Subcutaneous abdominal adipose tissue (tissue), 5 donors: ENCODE measurements at regions not wholly inside any gene's neighbourhood (a gene's known extent, or its start where the extent isn't known, plus 50 kb on each side); places are given as distances from the start of the nearest gene placed in this dataset.
"Not testable (repeated sequence)": the region's sequence is repeated elsewhere in the genome, so short reads cannot be mapped to it uniquely, and the experiment has no call there.

ENCODE experiments used
- H3K27ac ChIP-seq: one replicate; pipeline ENCODE4 v1.7.0; 2013; ENCODE audit warnings: low read depth, mild to moderate bottlenecking, inconsistent platforms, low read length, moderate library complexity
- H3K27me3 ChIP-seq, 5 donors: one replicate each; pipeline ENCODE4 v1.7.0; 2013; ENCODE audit warnings: low read length in 5 of 5, inconsistent platforms in 1 of 5; ENCODE audit not compliant: control insufficient read depth in 5 of 5, insufficient read depth in 4 of 5
- H3K36me3 ChIP-seq, 5 donors: one replicate each; pipeline ENCODE4 v1.7.0; 2013; ENCODE audit warnings: low read length in 5 of 5; ENCODE audit not compliant: control insufficient read depth in 5 of 5, insufficient read depth in 5 of 5
- H3K4me1 ChIP-seq, 5 donors: one replicate each; pipeline ENCODE4 v1.7.0; 2013; ENCODE audit warnings: low read length in 5 of 5, mild to moderate bottlenecking in 3 of 5, moderate library complexity in 1 of 5; ENCODE audit not compliant: control insufficient read depth in 5 of 5, insufficient read depth in 5 of 5
- H3K4me3 ChIP-seq, 5 donors: one replicate each; pipeline ENCODE4 v1.7.0; 2013; ENCODE audit warnings: low read length in 5 of 5, low read depth in 1 of 5
- H3K9ac ChIP-seq, 5 donors: one replicate each; pipeline ENCODE4 v1.7.0; 2013; ENCODE audit warnings: low read length in 5 of 5, mild to moderate bottlenecking in 4 of 5, moderate library complexity in 3 of 5
- H3K9me3 ChIP-seq, 5 donors: one replicate each; pipeline ENCODE4 v1.7.0; 2013; ENCODE audit warnings: low read length in 5 of 5; ENCODE audit not compliant: control insufficient read depth in 5 of 5
- donor health status: healthy.
- donor health status: healthy.
- donor health status: healthy.
- donor health status: healthy.
- donor health status: healthy.

DNA sequence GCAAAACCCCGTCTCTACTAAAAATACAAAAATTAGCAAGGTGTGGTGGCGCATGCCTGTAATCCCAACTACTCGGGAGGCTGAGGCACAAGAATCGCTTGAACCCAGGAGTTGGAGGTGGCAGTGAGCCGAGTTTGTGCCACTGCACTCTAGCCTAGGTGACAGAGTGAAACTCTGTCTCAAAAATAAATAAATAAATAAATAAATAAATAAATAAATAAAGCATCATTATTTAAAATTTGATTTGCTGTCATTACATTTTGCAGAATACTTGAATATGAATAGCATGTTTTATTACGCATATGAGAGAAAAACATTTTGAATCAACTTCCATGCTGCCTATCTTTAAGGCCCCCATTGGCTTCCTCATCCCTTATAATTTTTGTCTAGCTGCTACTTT, 53.4 kb upstream of the MED14 start:
- not testable (repeated sequence) for H3K4me3 ChIP-seq, H3K4me1 ChIP-seq, H3K9ac ChIP-seq, H3K9me3 ChIP-seq, H3K36me3 ChIP-seq, H3K27ac ChIP-seq
- H3K27me3 ChIP-seq, result peaks cover 5 to 23% (median 14%) of the 10 kb centered on the region in 5 donors

DNA sequence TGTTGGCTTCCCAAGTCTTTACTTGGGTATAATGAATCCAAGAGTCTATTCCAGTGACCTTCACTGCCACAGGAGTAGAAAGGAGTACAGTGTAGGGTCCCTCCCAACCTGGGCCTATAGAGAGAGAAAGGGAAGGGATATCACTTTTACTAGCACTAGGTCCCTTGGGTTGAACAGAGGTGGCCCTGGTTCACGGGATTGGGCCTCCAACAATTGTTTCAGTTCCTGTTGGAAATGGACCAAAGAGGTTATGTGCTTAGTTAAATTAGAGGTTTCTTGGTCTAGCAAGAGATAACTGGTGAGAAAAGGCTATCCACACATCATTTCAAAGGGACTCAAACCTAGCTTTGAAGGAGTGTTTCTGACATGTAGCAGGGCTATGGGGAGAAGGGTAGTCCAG, 57.1 kb upstream of the MED14 start:
- H3K27me3 ChIP-seq, result peaks cover 5 to 21% (median 10%) of the 10 kb centered on the region in 5 donors
- no peak overlapping the region for H3K4me3 ChIP-seq
- no peaks in the 10 kb centered on the region for H3K9me3 ChIP-seq
- peaks cover 0 to 7% (median 3%) of the 10 kb centered on the region in 5 donors for H3K4me1 ChIP-seq
- no peak overlapping the region for H3K9ac ChIP-seq
- no peak overlapping the region for H3K27ac ChIP-seq
- H3K36me3 ChIP-seq, result no peaks in the 10 kb centered on the region

DNA sequence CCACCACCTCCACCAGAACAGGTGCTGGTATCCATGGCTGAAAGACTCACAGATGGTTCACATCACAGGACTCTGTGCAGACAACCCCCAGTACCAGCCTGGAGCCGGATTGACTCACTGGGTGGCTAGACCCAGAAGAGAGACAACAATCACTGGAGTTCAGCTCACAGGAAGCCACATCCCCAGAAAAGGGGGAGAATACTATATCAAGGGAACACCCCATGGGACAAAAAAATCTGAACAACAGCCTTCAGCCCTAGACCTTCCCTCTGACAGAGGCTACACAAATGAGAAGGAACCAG, 59.4 kb upstream of the MED14 start:
- H3K4me1 ChIP-seq, H3K27ac ChIP-seq, H3K9ac ChIP-seq, H3K36me3 ChIP-seq, H3K9me3 ChIP-seq, H3K4me3 ChIP-seq: not testable (repeated sequence)
- peaks cover 5 to 21% (median 10%) of the 10 kb centered on the region in 5 donors for H3K27me3 ChIP-seq

DNA sequence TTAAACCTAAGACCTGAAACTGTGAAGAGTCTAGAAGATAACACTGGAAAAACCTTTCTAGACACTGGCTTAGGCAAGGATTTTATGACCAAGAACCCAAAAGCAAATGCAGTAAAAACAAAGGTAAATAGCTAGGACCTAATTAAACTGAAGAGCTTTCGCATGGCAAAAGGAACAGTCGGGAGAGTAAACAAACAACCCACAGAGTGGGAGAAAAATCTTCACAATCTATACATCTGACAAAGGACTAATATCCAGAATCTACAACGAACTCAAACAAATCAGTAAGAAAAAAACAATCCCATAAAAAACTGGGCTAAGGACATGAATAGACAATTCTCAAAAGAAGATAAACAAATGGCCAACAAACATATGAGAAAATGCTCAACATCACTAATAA, 64.4 kb upstream of the MED14 start:
- H3K27me3 ChIP-seq, result peaks cover 0 to 16% (median 5%) of the 10 kb centered on the region in 5 donors
- not testable (repeated sequence) for H3K4me3 ChIP-seq, H3K4me1 ChIP-seq, H3K9me3 ChIP-seq, H3K36me3 ChIP-seq, H3K27ac ChIP-seq, H3K9ac ChIP-seq

DNA sequence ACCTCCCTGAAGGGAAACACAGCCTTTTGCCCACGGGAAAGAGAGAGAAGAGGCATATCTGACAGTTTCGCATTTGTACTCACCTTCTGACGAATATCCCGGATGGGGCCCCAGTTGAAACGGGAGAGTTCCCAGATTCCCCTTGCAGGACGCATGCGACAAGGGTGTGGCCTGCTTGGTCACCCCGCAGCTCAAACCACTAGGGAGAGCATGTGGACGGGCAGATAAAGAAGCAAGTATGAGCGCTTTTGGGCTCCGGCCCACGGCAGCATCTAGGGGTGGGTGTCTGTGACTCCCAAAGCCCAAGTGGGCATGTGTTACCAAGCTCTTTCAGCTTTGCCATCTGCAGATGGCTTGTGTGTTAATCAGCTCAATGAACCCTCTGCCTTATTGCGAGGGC, 70.1 kb upstream of the MED14 start:
- Histone ChIP-seq H3K9ac (no peak overlapping the region), H3K4me1 (peaks cover 0 to 6% (median 0%) of the 10 kb centered on the region in 5 donors), H3K27ac (no peak overlapping the region), H3K36me3 (no peaks in the 10 kb centered on the region), H3K27me3 (peaks cover 0 to 27% (median 11%) of the 10 kb centered on the region in 5 donors), H3K9me3 (peaks cover 0 to 8% (median 0%) of the 10 kb centered on the region in 5 donors), H3K4me3 (no peak overlapping the region)

DNA sequence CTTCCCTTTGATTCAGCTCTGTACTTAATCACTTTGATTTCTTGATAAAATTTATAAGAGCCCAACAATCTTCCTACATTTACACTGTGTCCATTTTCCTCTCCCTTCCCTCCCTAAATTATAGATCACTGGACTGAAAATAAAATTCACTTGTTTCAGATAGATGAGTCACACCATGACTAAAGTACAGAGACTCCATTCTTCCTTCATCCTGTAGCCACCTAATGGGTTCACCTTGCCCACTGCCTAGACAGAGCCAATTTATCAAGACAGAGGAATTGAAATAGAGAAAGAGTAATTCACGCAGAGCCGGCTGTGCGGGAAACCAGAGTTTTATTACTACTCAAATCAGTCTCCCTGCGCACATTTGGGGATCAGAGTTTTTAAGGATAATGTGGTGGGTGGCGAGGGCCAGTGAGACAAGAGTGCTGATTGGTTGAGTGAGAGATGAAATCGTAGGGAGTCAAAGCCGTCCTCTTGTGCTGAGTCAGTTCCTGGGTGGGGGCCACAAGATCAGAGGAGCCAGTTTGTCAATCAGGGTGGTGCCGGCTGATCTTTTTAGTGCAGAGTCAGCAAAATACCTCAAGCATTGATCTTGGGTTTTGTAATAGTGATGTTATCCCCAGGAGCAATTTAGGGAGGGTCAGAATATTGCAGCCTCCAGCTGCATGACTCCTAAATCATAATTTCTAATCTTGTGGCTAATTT, 71.3 kb upstream of the MED14 start:
- no peak overlapping the region for H3K4me3 ChIP-seq

DNA sequence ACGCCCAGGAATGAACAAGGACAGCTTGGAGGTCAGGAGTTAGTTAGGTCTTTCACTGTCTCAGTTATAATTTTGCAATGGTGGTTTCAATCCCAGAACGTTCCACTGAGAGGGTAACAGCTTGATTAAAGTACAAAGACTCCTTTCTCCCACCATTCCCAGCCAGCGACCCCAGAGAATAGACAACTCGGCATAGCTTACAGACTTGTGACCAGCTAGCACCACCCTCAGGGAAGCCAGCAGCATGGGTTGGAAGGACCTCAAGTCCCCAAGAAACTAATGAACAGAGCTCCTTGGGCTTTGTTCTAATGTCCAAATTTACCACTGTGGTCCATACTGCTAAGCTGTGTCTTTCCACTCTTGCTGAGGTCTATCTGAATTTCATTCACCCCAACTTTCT, 72.0 kb upstream of the MED14 start:
- Histone ChIP-seq H3K27ac (no peak overlapping the region), H3K9me3 (peaks cover 0 to 8% (median 0%) of the 10 kb centered on the region in 5 donors), H3K4me1 (peaks cover 0 to 6% (median 0%) of the 10 kb centered on the region in 5 donors), H3K9ac (no peak overlapping the region), H3K36me3 (no peaks in the 10 kb centered on the region), H3K4me3 (no peak overlapping the region), H3K27me3 (peaks cover 0 to 26% (median 8%) of the 10 kb centered on the region in 5 donors)

More for the DNA sequence above, 71.3 kb upstream of the MED14 start:
- Histone ChIP-seq H3K27ac (no peak overlapping the region), H3K36me3 (no peaks in the 10 kb centered on the region), H3K27me3 (peaks cover 0 to 27% (median 9%) of the 10 kb centered on the region in 5 donors), H3K9ac (no peak overlapping the region), H3K9me3 (peaks cover 0 to 8% (median 0%) of the 10 kb centered on the region in 5 donors), H3K4me1 (peaks cover 0 to 6% (median 0%) of the 10 kb centered on the region in 5 donors)

DNA sequence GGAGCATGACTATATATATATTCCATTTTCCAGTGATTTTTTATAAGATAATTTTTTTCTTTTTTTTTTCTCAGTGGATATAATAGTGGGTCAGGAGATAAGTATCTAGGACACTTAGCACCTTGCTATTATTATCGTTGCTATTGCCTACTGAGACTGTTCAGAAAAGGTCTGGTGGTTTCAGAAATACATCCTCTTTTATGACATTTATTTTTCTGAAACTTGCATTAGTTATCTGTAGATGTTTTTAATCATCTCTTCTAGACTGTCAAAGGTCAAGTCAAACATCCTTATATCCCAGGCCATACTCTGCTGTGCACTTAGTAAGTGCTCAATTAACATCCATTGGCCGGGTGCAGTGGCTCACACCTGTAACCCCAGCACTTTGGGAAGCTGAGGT, 72.9 kb upstream of the MED14 start:
- Histone ChIP-seq H3K4me3 (no peak overlapping the region), H3K4me1 (peaks cover 0 to 6% (median 0%) of the 10 kb centered on the region in 5 donors), H3K27me3 (peaks cover 0 to 21% (median 8%) of the 10 kb centered on the region in 5 donors), H3K27ac (no peak overlapping the region), H3K9me3 (peaks cover 0 to 8% (median 0%) of the 10 kb centered on the region in 5 donors), H3K36me3 (no peaks in the 10 kb centered on the region), H3K9ac (no peak overlapping the region)

DNA sequence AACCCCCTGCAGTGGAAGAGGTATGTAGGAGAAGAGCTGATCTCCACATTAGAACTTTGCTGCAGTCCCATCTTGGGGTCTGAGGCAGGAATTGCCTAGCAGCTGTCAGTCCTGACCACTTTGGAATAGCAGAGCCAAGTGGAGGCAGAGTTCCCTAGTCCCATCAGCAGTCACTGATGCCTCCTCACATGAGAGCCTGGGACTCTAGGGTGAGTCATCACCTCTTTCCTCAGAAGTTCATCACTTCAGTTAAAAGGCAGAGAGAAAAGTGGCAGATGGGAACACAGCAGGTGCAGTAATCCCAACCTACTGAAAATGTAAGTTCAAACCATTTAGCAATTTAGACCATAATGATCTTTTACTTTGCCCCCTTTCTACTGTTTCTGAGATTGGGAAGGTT, 73.9 kb upstream of the MED14 start:
- H3K9me3 ChIP-seq, result peaks cover 0 to 8% (median 0%) of the 10 kb centered on the region in 5 donors

DNA sequence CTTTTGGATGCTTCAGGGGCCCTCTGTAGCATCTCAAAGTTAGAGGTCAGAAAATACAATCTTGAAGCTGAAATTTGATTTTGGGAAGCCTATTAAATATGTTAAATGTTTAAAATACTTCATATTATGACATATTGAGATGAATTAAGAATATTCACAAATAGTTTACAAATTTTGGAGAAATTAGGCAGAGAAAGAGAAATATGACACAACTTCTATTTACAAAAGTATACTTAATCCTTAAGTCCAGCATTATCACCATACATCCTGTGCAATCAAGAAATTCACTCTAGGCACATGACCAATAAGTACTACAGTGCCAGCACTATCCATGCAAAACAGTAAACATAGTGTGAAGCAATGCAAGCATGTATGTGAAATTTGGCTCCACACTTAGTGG, 79.7 kb upstream of the MED14 start:
- not testable (repeated sequence) for H3K4me3 ChIP-seq, H3K9me3 ChIP-seq, H3K4me1 ChIP-seq, H3K27me3 ChIP-seq, H3K9ac ChIP-seq, H3K27ac ChIP-seq, H3K36me3 ChIP-seq

More for the DNA sequence above, 73.9 kb upstream of the MED14 start:
- no peak overlapping the region for H3K27ac ChIP-seq
- H3K4me1 ChIP-seq, result peaks cover 0 to 6% (median 0%) of the 10 kb centered on the region in 5 donors
- H3K9ac ChIP-seq, result no peak overlapping the region
- no peaks in the 10 kb centered on the region for H3K36me3 ChIP-seq
- no peak overlapping the region for H3K4me3 ChIP-seq
- peaks cover 0 to 17% (median 8%) of the 10 kb centered on the region in 5 donors for H3K27me3 ChIP-seq
